IPS DF 19.7 (cell line): ENCODE measurements at regions not wholly inside any gene's neighbourhood (a gene's known extent, or its start where the extent isn't known, plus 50 kb on each side); places are given as distances from the start of the nearest gene placed in this dataset.

ENCODE experiments used
- DNase-seq: peaks from one replicate; pipeline ENCODE4 v3.0.0-alpha.2; 2013; ENCODE audit warnings: low read depth, low spot score

- DNase-seq = no peak
Observed at GRCh38 chr12:89185889-89186288, 166.4 kb downstream of the DUSP6 start.

DNA sequence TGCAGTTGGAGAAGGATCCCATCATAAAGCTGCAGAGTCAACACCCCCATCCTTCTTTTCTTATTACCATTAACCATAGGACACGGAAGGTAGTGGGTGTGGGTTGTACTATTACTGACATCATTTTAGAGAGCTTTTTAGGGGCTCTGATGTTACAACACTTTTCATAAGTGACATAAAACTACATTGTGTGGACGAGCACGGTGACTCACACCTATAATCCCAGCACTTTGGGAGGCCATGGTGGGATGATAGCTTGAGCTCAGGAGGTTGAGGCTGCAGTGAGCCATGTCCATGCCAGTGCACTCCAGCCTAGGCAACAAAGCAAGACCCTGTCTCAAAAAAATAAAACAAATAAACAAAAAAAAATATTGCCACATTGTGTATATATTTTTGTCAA, 167.1 kb downstream of the DUSP6 start:
- no peak for DNase-seq

- DNase-seq = no peak
Observed at GRCh38 chr12:89183985-89184435, 168.3 kb downstream of the DUSP6 start.

- DNase-seq = no peak
Observed at GRCh38 chr12:89181271-89181920, 170.9 kb downstream of the DUSP6 start.

GRCh38 chr12:89180496-89180895, 171.8 kb downstream of the DUSP6 start:
- no peak for DNase-seq

GRCh38 chr12:89179983-89180382, 172.3 kb downstream of the DUSP6 start:
- no peak for DNase-seq

- DNase-seq = no peak
Observed at GRCh38 chr12:89179245-89179644, 173.1 kb downstream of the DUSP6 start.

- DNase-seq = no peak
Observed at GRCh38 chr12:89177802-89178395, 174.4 kb downstream of the DUSP6 start.

DNA sequence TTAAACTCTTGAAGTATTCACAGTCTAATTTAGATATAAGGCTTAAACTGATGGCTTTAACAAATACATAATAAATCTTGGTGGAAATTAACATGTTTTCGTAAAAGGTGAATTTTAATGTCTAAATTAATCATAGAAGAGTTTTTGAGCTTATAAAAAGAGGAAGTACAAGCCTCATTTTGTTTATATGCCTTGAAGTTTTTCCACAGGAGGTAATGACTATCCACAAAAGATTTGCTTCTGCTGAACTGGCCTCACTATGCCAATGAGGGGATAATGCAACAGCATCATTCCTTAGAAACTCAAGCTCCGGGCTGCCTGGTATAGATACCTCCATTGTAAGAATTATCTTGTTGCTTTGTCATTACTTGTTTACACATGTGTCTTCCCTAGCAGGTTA, 175.6 kb downstream of the DUSP6 start:
- DNase-seq = no peak

DNA sequence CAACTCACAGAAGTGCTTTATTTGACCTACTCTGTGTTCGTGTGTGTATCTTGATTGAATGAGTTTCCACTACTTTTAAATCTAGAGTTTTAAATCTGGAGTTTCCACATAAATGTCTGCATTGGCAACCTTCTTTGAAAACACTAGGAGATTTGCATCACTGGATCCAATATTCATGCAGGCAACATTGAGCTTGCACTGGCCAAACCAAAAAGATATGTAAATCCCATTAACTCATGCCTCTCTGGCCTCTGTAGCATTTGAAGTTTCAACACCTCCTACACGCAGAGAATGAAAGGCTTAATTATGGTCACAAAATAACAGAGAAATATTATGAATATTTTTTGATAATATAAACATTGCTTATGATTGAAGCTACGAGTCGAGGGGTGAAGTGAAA, 178.6 kb downstream of the DUSP6 start:
- DNase-seq = no peak

GRCh38 chr12:89173096-89173495, 179.2 kb downstream of the DUSP6 start:
- DNase-seq = no peak

- DNase-seq = no peak
Observed at GRCh38 chr12:89172224-89172623, 180.1 kb downstream of the DUSP6 start.

GRCh38 chr12:89169321-89169720, 183.0 kb downstream of the DUSP6 start:
- DNase-seq = no peak

GRCh38 chr12:89167986-89168385, 184.3 kb downstream of the DUSP6 start:
- DNase-seq = no peak

- no peak for DNase-seq
Observed at GRCh38 chr12:89166525-89166934, 185.8 kb downstream of the DUSP6 start.

GRCh38 chr12:89166121-89166520, 186.2 kb downstream of the DUSP6 start:
- no peak for DNase-seq

DNA sequence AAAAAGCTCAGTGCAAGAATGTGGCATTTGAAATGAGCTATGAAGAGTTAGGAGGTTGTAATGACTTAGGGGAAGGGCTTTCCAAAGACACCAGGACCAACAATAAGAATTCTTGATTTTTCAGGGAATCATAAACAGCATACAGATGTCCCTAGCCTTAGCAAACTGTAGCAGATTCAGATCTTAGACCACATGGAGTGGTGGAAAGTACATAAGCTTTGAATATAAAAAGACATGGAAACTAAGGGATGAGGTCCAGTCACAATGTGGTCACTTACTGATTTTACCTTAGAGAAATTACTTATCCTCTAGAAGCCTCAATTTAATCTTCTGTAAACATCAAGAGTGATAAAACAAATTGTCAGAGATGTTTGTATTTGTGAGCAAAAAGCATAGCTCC, 186.6 kb downstream of the DUSP6 start:
- DNase-seq = no peak

GRCh38 chr12:89163918-89164317, 188.4 kb downstream of the DUSP6 start:
- DNase-seq = no peak

GRCh38 chr12:89162589-89163261, 189.6 kb downstream of the DUSP6 start:
- DNase-seq = no peak

DNA sequence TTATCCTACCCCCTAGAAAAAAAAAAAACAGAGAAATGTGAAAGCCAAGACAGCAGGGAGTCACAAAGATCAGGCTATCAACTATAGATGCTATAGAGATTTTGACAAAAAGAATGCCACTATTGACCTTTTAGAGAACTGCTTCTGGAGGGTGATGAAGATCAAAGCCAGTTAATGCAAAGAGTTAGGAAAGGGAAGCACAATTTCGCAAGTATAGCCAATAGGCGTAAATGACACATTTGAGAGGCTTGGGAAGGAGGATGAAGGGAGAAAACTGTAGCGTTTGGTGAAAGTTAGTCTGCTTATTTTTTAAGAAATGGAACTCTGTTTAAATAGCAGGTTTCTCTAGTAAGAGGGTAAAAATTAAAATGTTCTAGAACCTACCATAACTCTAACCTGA, 190.7 kb downstream of the DUSP6 start:
- no peak for DNase-seq

- DNase-seq = no peak
Observed at GRCh38 chr12:89160716-89161123, 191.6 kb downstream of the DUSP6 start.

- DNase-seq = no peak
Observed at GRCh38 chr12:89157413-89157812, 194.9 kb downstream of the DUSP6 start.

GRCh38 chr12:89156862-89157262, 195.4 kb downstream of the DUSP6 start:
- DNase-seq = no peak
